Nephron progenitor cell (in vitro differentiated cells): ENCODE measurements at regions not wholly inside any gene's neighbourhood (a gene's known extent, or its start where the extent isn't known, plus 50 kb on each side); places are given as distances from the start of the nearest gene placed in this dataset.

ENCODE experiments used
- DNase-seq: peaks from one replicate; pipeline ENCODE4 v3.0.0; 2021
- H3K27ac Mint-ChIP-seq: 2 replicates; pipeline ENCODE4 v1.8.0; 2021; ENCODE audit warnings: mild to moderate bottlenecking, moderate library complexity, mixed read lengths
- H3K27me3 Mint-ChIP-seq: 2 replicates; pipeline ENCODE4 v1.8.0; 2021; ENCODE audit warnings: mild to moderate bottlenecking, low read depth, mixed read lengths; ENCODE audit not compliant: poor library complexity
- H3K36me3 Mint-ChIP-seq: 2 replicates; pipeline ENCODE4 v1.8.0; 2021; ENCODE audit warnings: low read depth, mixed read lengths
- H3K4me1 Mint-ChIP-seq: 2 replicates; pipeline ENCODE4 v1.8.0; 2021; ENCODE audit warnings: mixed read lengths
- H3K4me3 Mint-ChIP-seq: 2 replicates; pipeline ENCODE4 v1.8.0; 2021; ENCODE audit warnings: mild to moderate bottlenecking, moderate library complexity, mixed read lengths
- H3K9me3 Mint-ChIP-seq: 2 replicates; pipeline ENCODE4 v1.8.0; 2021; ENCODE audit warnings: mild to moderate bottlenecking, moderate library complexity, mixed read lengths
- CTCF ChIP-seq: fragments of 200-600 bp; sonication (generic); IDR thresholded peaks from 2 replicates; pipeline ENCODE4 v1.5.0; 2021; ENCODE audit warnings: antibody characterized with exemption

DNA sequence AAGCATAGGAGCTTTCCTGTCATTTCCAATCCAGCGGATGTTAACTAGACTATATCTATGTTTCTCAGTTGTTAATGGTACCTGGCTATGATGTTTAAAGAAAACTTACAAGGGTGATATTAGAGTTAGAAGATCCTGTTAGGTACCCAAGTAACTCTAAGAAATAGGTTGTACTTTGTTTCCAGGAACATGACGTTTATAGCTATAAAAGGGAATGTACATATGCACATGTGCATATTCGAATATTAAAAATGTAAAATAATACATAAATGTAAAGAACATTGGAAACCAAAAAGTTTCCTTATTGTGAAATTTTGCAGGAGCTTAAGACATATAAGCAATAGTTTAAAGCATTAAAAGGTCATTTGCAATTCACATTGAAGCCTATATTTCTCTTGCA, 247.7 kb upstream of the EDIL3 start:
- H3K9me3 Mint-ChIP-seq = peaks cover 9% of the 10 kb centered on the region
- H3K36me3 Mint-ChIP-seq = no peaks in the 10 kb centered on the region
- no peaks in the 10 kb centered on the region for H3K4me1 Mint-ChIP-seq
- no peaks in the 10 kb centered on the region for H3K27me3 Mint-ChIP-seq
- no peak for TF ChIP-seq CTCF
- no peak overlapping the region for H3K4me3 Mint-ChIP-seq
- no peak overlapping the region for H3K27ac Mint-ChIP-seq
- no peak for DNase-seq

- Mint-ChIP-seq H3K27me3 (no peaks in the 10 kb centered on the region), H3K9me3 (peaks cover 9% of the 10 kb centered on the region), H3K36me3 (no peaks in the 10 kb centered on the region), H3K4me3 (no peak overlapping the region), H3K27ac (no peak overlapping the region), H3K4me1 (no peaks in the 10 kb centered on the region)
- TF ChIP-seq CTCF = no peak
- no peak for DNase-seq
Observed at GRCh38 chr5:84628918-84629317, 244.2 kb upstream of the EDIL3 start.

GRCh38 chr5:84623019-84623418, 238.3 kb upstream of the EDIL3 start:
- Mint-ChIP-seq H3K27ac (no peak overlapping the region), H3K27me3 (no peaks in the 10 kb centered on the region), H3K4me3 (no peak overlapping the region), H3K9me3 (no peaks in the 10 kb centered on the region), H3K4me1 (no peaks in the 10 kb centered on the region), H3K36me3 (no peaks in the 10 kb centered on the region)
- TF ChIP-seq CTCF = no peak
- no peak for DNase-seq

DNA sequence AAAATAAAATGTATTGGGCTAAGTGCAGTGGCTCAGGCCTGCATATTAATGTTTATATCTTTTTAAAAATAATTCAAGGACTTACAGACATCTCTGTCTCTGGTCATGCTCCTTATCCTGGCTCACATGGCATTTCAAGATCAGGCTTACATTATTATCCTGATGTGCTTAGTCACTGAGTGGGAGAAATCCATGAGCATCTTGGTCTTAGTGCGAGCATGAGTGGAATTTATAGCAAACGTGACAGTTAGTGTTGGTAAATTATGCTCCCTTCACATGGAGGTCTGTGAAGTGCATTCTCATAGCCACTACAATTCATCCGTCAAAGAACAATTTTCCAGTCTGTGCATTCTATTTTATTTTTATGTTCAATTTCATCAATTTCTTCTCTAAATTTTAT, 237.8 kb upstream of the EDIL3 start:
- Mint-ChIP-seq H3K4me1 (no peaks in the 10 kb centered on the region), H3K36me3 (no peaks in the 10 kb centered on the region), H3K9me3 (no peaks in the 10 kb centered on the region), H3K27ac (no peak overlapping the region), H3K4me3 (no peak overlapping the region), H3K27me3 (no peaks in the 10 kb centered on the region)
- no peak for TF ChIP-seq CTCF
- no peak for DNase-seq

DNA sequence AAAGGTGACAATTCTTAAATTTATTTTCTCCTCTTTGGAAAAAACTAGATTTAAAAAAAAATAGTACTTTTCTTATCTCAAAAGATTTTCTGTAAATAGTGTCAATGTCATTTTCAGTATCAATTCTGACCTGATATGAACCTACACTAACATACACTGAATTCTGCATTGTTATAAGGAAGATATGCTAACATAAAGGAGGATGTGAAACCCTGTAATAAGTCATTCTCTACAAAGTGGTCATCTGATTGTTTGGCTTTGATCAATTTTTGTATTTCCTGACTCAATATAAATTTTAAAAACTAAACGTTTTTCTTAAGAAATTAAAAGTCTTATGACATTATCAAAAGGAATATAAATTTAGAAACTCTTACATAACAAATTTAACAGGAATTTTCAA, 233.6 kb upstream of the EDIL3 start:
- Mint-ChIP-seq H3K4me1 (no peaks in the 10 kb centered on the region), H3K4me3 (no peak overlapping the region)
- no peak for TF ChIP-seq CTCF

DNA sequence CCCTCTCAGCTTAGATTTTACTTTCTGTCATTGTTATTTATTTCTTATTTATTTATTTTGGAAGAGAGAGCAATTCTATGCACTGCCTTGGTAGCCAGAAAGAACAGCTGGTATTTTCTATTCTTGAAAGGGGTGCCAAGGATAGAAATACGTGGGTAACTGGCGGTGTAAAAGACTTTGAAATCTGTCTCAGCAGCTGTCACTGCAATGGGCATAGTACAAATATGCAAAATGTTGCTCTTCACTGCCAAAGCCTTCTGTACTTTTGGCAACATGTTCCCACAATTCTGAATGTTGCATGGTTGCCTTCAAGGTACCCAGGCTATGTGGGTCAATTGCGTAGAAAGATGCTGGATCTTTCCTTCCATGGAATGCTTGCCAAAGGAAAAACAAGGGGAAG, 230.2 kb upstream of the EDIL3 start:
- no peak overlapping the region for H3K4me3 Mint-ChIP-seq
- H3K36me3 Mint-ChIP-seq = no peaks in the 10 kb centered on the region
- H3K9me3 Mint-ChIP-seq = no peaks in the 10 kb centered on the region
- H3K4me1 Mint-ChIP-seq = no peaks in the 10 kb centered on the region
- H3K27me3 Mint-ChIP-seq = no peaks in the 10 kb centered on the region
- H3K27ac Mint-ChIP-seq = no peak overlapping the region
- DNase-seq = no peak
- TF ChIP-seq CTCF = no peak

More for the DNA sequence above, 233.6 kb upstream of the EDIL3 start:
- no peak for DNase-seq
- no peaks in the 10 kb centered on the region for H3K9me3 Mint-ChIP-seq
- no peak overlapping the region for H3K27ac Mint-ChIP-seq
- H3K36me3 Mint-ChIP-seq = no peaks in the 10 kb centered on the region
- no peaks in the 10 kb centered on the region for H3K27me3 Mint-ChIP-seq
